H9 (cell line): ENCODE measurements at regions not wholly inside any gene's neighbourhood (a gene's known extent, or its start where the extent isn't known, plus 50 kb on each side); places are given as distances from the start of the nearest gene placed in this dataset.

ENCODE experiments used
- DNase-seq: peaks from one replicate; pipeline ENCODE4 v3.0.0-alpha.2; 2017
- H2AFZ ChIP-seq: one replicate; pipeline ENCODE4 v1.6.1; 2013; ENCODE audit warnings: mild to moderate bottlenecking, low read length, control low read depth, moderate library complexity
- H2AK5ac ChIP-seq: 2 replicates; pipeline ENCODE4 v1.6.1; 2013; ENCODE audit warnings: low read length, control low read depth, mixed read lengths; ENCODE audit not compliant: insufficient read length
- H2BK120ac ChIP-seq: one replicate; pipeline ENCODE4 v1.6.1; 2013; ENCODE audit warnings: low read depth, mild to moderate bottlenecking, low read length, control low read depth, inconsistent platforms; ENCODE audit not compliant: poor library complexity, severe bottlenecking
- H2BK12ac ChIP-seq: 2 replicates; pipeline ENCODE4 v1.6.1; 2013; ENCODE audit warnings: low read length, control low read depth, mixed read lengths, low read depth; ENCODE audit not compliant: insufficient read length
- H2BK15ac ChIP-seq: 2 replicates; pipeline ENCODE4 v1.6.1; 2013; ENCODE audit warnings: low read depth, low read length, control low read depth
- H2BK20ac ChIP-seq: one replicate; pipeline ENCODE4 v1.6.1; 2013; ENCODE audit warnings: low read depth, mild to moderate bottlenecking, low read length, control low read depth, inconsistent platforms; ENCODE audit not compliant: poor library complexity, severe bottlenecking
- H2BK5ac ChIP-seq: 2 replicates; pipeline ENCODE4 v1.6.1; 2013; ENCODE audit warnings: low read length, control low read depth, mixed read lengths; ENCODE audit not compliant: insufficient read length
- H3K14ac ChIP-seq: 2 replicates; pipeline ENCODE4 v1.6.1; 2013; ENCODE audit warnings: low read length, control low read depth; ENCODE audit not compliant: insufficient read depth
- H3K18ac ChIP-seq: 2 replicates; pipeline ENCODE4 v1.6.1; 2013; ENCODE audit warnings: low read depth, mild to moderate bottlenecking, mixed read lengths, low read length, control low read depth; ENCODE audit not compliant: insufficient read length
- H3K23ac ChIP-seq: 2 replicates; pipeline ENCODE4 v1.6.1; 2013; ENCODE audit warnings: low read length, control low read depth, mixed read lengths, low read depth; ENCODE audit not compliant: insufficient read length
- H3K23me2 ChIP-seq: 2 replicates; pipeline ENCODE4 v1.6.1; 2013; ENCODE audit warnings: low read depth, mild to moderate bottlenecking, mixed read lengths, low read length, control low read depth; ENCODE audit not compliant: insufficient read length, poor library complexity, severe bottlenecking
- H3K27ac ChIP-seq: 2 replicates; pipeline ENCODE4 v1.5.1; 2013; ENCODE audit warnings: low read length, control low read depth, mixed read lengths, low read depth; ENCODE audit not compliant: insufficient read length
- H3K27me3 ChIP-seq: 2 replicates; pipeline ENCODE4 v1.6.1; 2013; ENCODE audit warnings: low read length, control low read depth, inconsistent platforms; ENCODE audit not compliant: insufficient read depth
- H3K4ac ChIP-seq: 2 replicates; pipeline ENCODE4 v1.6.1; 2013; ENCODE audit warnings: low read depth, mild to moderate bottlenecking, control low read depth, inconsistent platforms, low read length, moderate library complexity
- H3K4me1 ChIP-seq: 2 replicates; pipeline ENCODE4 v1.6.1; 2013; ENCODE audit warnings: low read length, control low read depth, inconsistent platforms; ENCODE audit not compliant: insufficient read depth
- H3K4me2 ChIP-seq: 2 replicates; pipeline ENCODE4 v1.6.1; 2013; ENCODE audit warnings: low read length, control low read depth, mixed read lengths; ENCODE audit not compliant: insufficient read length, insufficient read depth
- H3K56ac ChIP-seq: 2 replicates; pipeline ENCODE4 v1.6.1; 2013; ENCODE audit warnings: low read depth, mild to moderate bottlenecking, mixed read lengths, low read length, control low read depth; ENCODE audit not compliant: insufficient read length
- H3K79me1 ChIP-seq: 2 replicates; pipeline ENCODE4 v1.6.1; 2013; ENCODE audit warnings: low read depth, mild to moderate bottlenecking, moderate library complexity, low read length, control low read depth, inconsistent platforms; ENCODE audit not compliant: insufficient read depth, poor library complexity, severe bottlenecking
- H3K79me2 ChIP-seq: 2 replicates; pipeline ENCODE4 v1.6.1; 2013; ENCODE audit warnings: low read length, control low read depth, inconsistent platforms; ENCODE audit not compliant: insufficient read depth
- H3K9ac ChIP-seq: 2 replicates; pipeline ENCODE4 v1.6.1; 2013; ENCODE audit warnings: low read length, control low read depth, mixed read lengths; ENCODE audit not compliant: insufficient read length; ENCODE audit errors: extremely low read depth
- H3K9me3 ChIP-seq: one replicate; pipeline ENCODE4 v1.6.1; 2013; ENCODE audit warnings: low read depth, low read length, inconsistent platforms; ENCODE audit not compliant: control insufficient read depth
- H3T11ph ChIP-seq: one replicate; pipeline ENCODE4 v1.6.1; 2013; ENCODE audit warnings: mild to moderate bottlenecking, low read length, control low read depth, inconsistent platforms
- H4K20me1 ChIP-seq: one replicate; pipeline ENCODE4 v1.6.1; 2013; ENCODE audit not compliant: control insufficient read depth, insufficient read length, insufficient read depth
- H4K5ac ChIP-seq: 2 replicates; pipeline ENCODE4 v1.6.1; 2013; ENCODE audit warnings: low read depth, mild to moderate bottlenecking, mixed read lengths, low read length, control low read depth; ENCODE audit not compliant: insufficient read length
- H4K8ac ChIP-seq: replicated peaks from 2 replicates; pipeline ENCODE4 v1.6.1; 2013; ENCODE audit warnings: low read length, control low read depth, mixed read lengths, low read depth; ENCODE audit not compliant: insufficient read length
- H4K91ac ChIP-seq: 2 replicates; pipeline ENCODE4 v1.6.1; 2013; ENCODE audit warnings: low read depth, mild to moderate bottlenecking, moderate library complexity, mixed read lengths, low read length, control low read depth; ENCODE audit not compliant: insufficient read length
- H3K27ac Mint-ChIP-seq, 3 experiments: 2 replicates in 2 of 3; 3 replicates in 1 of 3; pipeline ENCODE4 v1.8.0; 2020 to 2021; ENCODE audit warnings: mixed read lengths in 3 of 3, mild to moderate bottlenecking in 1 of 3, moderate library complexity in 1 of 3
- H3K27me3 Mint-ChIP-seq: 2 replicates; pipeline ENCODE4 v1.8.0; 2021; ENCODE audit warnings: low read depth, mild to moderate bottlenecking, moderate library complexity, mixed read lengths
- H3K36me3 Mint-ChIP-seq, 3 experiments: 2 replicates in 2 of 3; 3 replicates in 1 of 3; pipeline ENCODE4 v1.8.0; 2020 to 2021; ENCODE audit warnings: low read depth in 3 of 3, mixed read lengths in 3 of 3; ENCODE audit not compliant: insufficient read depth in 1 of 3
- H3K4me1 Mint-ChIP-seq, 2 experiments: 2 replicates each; pipeline ENCODE4 v1.8.0; 2020; ENCODE audit warnings: mixed read lengths in 2 of 2
- H3K4me3 Mint-ChIP-seq, 2 experiments: 2 replicates in 1 of 2; 3 replicates in 1 of 2; pipeline ENCODE4 v1.8.0; 2020 to 2021; ENCODE audit warnings: mild to moderate bottlenecking in 2 of 2, mixed read lengths in 2 of 2, moderate library complexity in 1 of 2
- H3K9me3 Mint-ChIP-seq, 2 experiments: 2 replicates in 1 of 2; 3 replicates in 1 of 2; pipeline ENCODE4 v1.8.0; 2020; ENCODE audit warnings: mild to moderate bottlenecking in 2 of 2, mixed read lengths in 2 of 2, moderate library complexity in 1 of 2
- TF ChIP-seq, protein P1 (sequence below): fragments of 200-600 bp; sonication (generic); conservative IDR thresholded peaks from 3 replicates; pipeline ENCODE4 v1.8.0; 2021; ENCODE audit warnings: antibody characterized with exemption, mild to moderate bottlenecking

DNA sequence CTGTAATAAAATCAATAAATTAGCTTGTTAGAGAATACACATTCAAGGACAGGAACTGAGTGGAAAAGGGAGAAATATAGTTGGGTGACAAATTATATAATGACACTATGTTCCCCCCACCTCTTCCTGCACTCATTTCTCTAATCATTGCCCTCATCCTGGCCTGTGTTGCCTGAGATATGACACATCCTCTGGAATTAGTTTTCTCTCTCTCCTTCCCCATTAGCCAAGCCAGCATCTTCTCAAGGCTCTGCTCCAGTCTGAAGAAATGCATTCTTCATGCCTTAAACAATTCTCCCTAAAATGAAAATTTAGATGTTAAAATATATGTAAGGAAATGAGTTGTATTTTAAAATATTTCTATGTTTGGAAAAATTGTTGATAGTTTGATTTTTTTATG is 280.3 kb downstream of the POU4F1 start:
- no peak overlapping the region for H3K27ac Mint-ChIP-seq
- no peaks in the 10 kb centered on the region for H4K20me1 ChIP-seq
- H3K4me1 ChIP-seq: no peaks in the 10 kb centered on the region
- no peak for DNase-seq
- no peak overlapping the region for H4K5ac ChIP-seq
- H4K8ac ChIP-seq: no peak overlapping the region
- no peak overlapping the region for H2BK12ac ChIP-seq
- no peak overlapping the region for H2BK120ac ChIP-seq
- H2AFZ ChIP-seq: no peak overlapping the region
- H3K79me1 ChIP-seq: no peaks in the 10 kb centered on the region
- H3K4me3 Mint-ChIP-seq: no peak overlapping the region
- H3K9ac ChIP-seq: no peak overlapping the region
- TF ChIP-seq, protein P1, sequence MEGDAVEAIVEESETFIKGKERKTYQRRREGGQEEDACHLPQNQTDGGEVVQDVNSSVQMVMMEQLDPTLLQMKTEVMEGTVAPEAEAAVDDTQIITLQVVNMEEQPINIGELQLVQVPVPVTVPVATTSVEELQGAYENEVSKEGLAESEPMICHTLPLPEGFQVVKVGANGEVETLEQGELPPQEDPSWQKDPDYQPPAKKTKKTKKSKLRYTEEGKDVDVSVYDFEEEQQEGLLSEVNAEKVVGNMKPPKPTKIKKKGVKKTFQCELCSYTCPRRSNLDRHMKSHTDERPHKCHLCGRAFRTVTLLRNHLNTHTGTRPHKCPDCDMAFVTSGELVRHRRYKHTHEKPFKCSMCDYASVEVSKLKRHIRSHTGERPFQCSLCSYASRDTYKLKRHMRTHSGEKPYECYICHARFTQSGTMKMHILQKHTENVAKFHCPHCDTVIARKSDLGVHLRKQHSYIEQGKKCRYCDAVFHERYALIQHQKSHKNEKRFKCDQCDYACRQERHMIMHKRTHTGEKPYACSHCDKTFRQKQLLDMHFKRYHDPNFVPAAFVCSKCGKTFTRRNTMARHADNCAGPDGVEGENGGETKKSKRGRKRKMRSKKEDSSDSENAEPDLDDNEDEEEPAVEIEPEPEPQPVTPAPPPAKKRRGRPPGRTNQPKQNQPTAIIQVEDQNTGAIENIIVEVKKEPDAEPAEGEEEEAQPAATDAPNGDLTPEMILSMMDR: no peak
- H2BK20ac ChIP-seq: no peak overlapping the region
- H3T11ph ChIP-seq: no peak overlapping the region
- H3K36me3 Mint-ChIP-seq: no peaks in the 10 kb centered on the region
- H3K9me3 ChIP-seq: no peaks in the 10 kb centered on the region
- no peak overlapping the region for H4K91ac ChIP-seq
- peaks cover 3% of the 10 kb centered on the region; the same call in 1 of the 2 replicates for H3K27me3 Mint-ChIP-seq
- no peak overlapping the region for H2BK15ac ChIP-seq
- H3K27ac ChIP-seq: no peak overlapping the region
- no peak overlapping the region for H3K14ac ChIP-seq
- H3K4me1 Mint-ChIP-seq: 0 out of 4 replicates have a peak, but pooled peaks cover 0 to 4% of the 10 kb centered on the region in 2 experiments
- H3K4ac ChIP-seq: no peak overlapping the region
- H3K79me2 ChIP-seq: no peaks in the 10 kb centered on the region
- no peak overlapping the region for H2BK5ac ChIP-seq
- H3K9me3 Mint-ChIP-seq: no peaks in the 10 kb centered on the region
- H3K23me2 ChIP-seq: no peaks in the 10 kb centered on the region
- H3K27me3 ChIP-seq: no peaks in the 10 kb centered on the region
- H3K56ac ChIP-seq: no peak overlapping the region
- H3K4me2 ChIP-seq: no peak overlapping the region
- no peak overlapping the region for H3K23ac ChIP-seq
- H3K18ac ChIP-seq: no peak overlapping the region
- no peak overlapping the region for H2AK5ac ChIP-seq
